Ishikawa (cell line): ENCODE measurements at regions not wholly inside any gene's neighbourhood (a gene's known extent, or its start where the extent isn't known, plus 50 kb on each side); places are given as distances from the start of the nearest gene placed in this dataset.

Source experiments
- CEBPB ChIP-seq: IDR thresholded peaks from 2 replicates; pipeline ENCODE4 v1.6.1; 2012
- CREB1 ChIP-seq: IDR thresholded peaks from 2 replicates; pipeline ENCODE4 v1.6.1; 2012; ENCODE audit warnings: low read depth
- EGR1 ChIP-seq: IDR thresholded peaks from 2 replicates; pipeline ENCODE4 v1.6.1; 2012
- EP300 ChIP-seq: IDR thresholded peaks from 2 replicates; pipeline ENCODE4 v1.6.1; 2012; ENCODE audit warnings: borderline replicate concordance
- FOXM1 ChIP-seq: IDR thresholded peaks from 2 replicates; pipeline ENCODE4 v1.6.1; 2012; ENCODE audit warnings: low read depth, borderline replicate concordance
- NFIC ChIP-seq: IDR thresholded peaks from 2 replicates; pipeline ENCODE4 v1.6.1; 2012
- RAD21 ChIP-seq: IDR thresholded peaks from 2 replicates; pipeline ENCODE4 v1.6.1; 2012; ENCODE audit warnings: low read depth
- TAF1 ChIP-seq: IDR thresholded peaks from 2 replicates; pipeline ENCODE4 v1.6.1; 2012; ENCODE audit warnings: low read depth, mild to moderate bottlenecking
- TCF12 ChIP-seq: IDR thresholded peaks from 2 replicates; pipeline ENCODE4 v1.6.1; 2012; ENCODE audit warnings: low read depth
- TEAD4 ChIP-seq: IDR thresholded peaks from 2 replicates; pipeline ENCODE4 v1.6.1; 2012
- USF1 ChIP-seq: IDR thresholded peaks from 2 replicates; pipeline ENCODE4 v1.6.1; 2012
- YY1 ChIP-seq: IDR thresholded peaks from 2 replicates; pipeline ENCODE4 v1.6.1; 2012; ENCODE audit warnings: low read depth
- ZBTB7A ChIP-seq: IDR thresholded peaks from 2 replicates; pipeline ENCODE4 v1.6.1; 2012; ENCODE audit warnings: low read depth
- TF ChIP-seq, protein P1 (sequence below): IDR thresholded peaks from 2 replicates; pipeline ENCODE4 v1.6.1; 2012
- TF ChIP-seq, protein P2 (sequence below): IDR thresholded peaks from 2 replicates; pipeline ENCODE4 v1.6.1; 2012; ENCODE audit warnings: low read depth, mild to moderate bottlenecking

GRCh38 chr2:117644403-117644802 is 170.1 kb upstream of the DDX18 start:
- TF ChIP-seq RAD21 (no peak), TCF12 (no peak), EP300 (no peak), TEAD4 (no peak), NFIC (no peak), ZBTB7A (no peak), YY1 (no peak), CEBPB (no peak), USF1 (no peak), TAF1 (no peak), EGR1 (no peak), FOXM1 (no peak), CREB1 (no peak)
- TF ChIP-seq, protein P1, sequence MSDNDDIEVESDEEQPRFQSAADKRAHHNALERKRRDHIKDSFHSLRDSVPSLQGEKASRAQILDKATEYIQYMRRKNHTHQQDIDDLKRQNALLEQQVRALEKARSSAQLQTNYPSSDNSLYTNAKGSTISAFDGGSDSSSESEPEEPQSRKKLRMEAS, result no peak
- TF ChIP-seq, protein P2, sequence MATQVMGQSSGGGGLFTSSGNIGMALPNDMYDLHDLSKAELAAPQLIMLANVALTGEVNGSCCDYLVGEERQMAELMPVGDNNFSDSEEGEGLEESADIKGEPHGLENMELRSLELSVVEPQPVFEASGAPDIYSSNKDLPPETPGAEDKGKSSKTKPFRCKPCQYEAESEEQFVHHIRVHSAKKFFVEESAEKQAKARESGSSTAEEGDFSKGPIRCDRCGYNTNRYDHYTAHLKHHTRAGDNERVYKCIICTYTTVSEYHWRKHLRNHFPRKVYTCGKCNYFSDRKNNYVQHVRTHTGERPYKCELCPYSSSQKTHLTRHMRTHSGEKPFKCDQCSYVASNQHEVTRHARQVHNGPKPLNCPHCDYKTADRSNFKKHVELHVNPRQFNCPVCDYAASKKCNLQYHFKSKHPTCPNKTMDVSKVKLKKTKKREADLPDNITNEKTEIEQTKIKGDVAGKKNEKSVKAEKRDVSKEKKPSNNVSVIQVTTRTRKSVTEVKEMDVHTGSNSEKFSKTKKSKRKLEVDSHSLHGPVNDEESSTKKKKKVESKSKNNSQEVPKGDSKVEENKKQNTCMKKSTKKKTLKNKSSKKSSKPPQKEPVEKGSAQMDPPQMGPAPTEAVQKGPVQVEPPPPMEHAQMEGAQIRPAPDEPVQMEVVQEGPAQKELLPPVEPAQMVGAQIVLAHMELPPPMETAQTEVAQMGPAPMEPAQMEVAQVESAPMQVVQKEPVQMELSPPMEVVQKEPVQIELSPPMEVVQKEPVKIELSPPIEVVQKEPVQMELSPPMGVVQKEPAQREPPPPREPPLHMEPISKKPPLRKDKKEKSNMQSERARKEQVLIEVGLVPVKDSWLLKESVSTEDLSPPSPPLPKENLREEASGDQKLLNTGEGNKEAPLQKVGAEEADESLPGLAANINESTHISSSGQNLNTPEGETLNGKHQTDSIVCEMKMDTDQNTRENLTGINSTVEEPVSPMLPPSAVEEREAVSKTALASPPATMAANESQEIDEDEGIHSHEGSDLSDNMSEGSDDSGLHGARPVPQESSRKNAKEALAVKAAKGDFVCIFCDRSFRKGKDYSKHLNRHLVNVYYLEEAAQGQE, result no peak

GRCh38 chr2:117645458-117645857 is 169.0 kb upstream of the DDX18 start:
- TF ChIP-seq TAF1, result no peak
- no peak for TF ChIP-seq CREB1
- TF ChIP-seq ZBTB7A, result no peak
- no peak for TF ChIP-seq FOXM1
- no peak for TF ChIP-seq EGR1
- TF ChIP-seq USF1, result no peak
- no peak for TF ChIP-seq TCF12
- no peak for TF ChIP-seq CEBPB
- TF ChIP-seq EP300, result no peak
- TF ChIP-seq, protein P2, result no peak
- no peak for TF ChIP-seq YY1
- TF ChIP-seq, protein P1, result no peak

GRCh38 chr2:117646099-117646498 is 168.4 kb upstream of the DDX18 start:
- TF ChIP-seq TEAD4 (no peak), USF1 (no peak), EP300 (no peak), TAF1 (no peak), YY1 (no peak), RAD21 (no peak), ZBTB7A (no peak), CREB1 (no peak), FOXM1 (no peak), NFIC (no peak), CEBPB (no peak), TCF12 (no peak)
- TF ChIP-seq, protein P1, result no peak
- TF ChIP-seq, protein P2, result no peak

- TF ChIP-seq USF1 (no peak), CREB1 (no peak), TCF12 (no peak), CEBPB (no peak), TAF1 (no peak), NFIC (no peak), ZBTB7A (no peak), RAD21 (no peak), EP300 (no peak), EGR1 (no peak), TEAD4 (no peak), FOXM1 (no peak), YY1 (no peak)
- TF ChIP-seq, protein P2, result no peak
- TF ChIP-seq, protein P1, result no peak
Observed at GRCh38 chr2:117646872-117647271, 167.6 kb upstream of the DDX18 start.
